ENCODE measurements at regions not wholly inside any gene's neighbourhood (a gene's known extent, or its start where the extent isn't known, plus 50 kb on each side); places are given as distances from the start of the nearest gene placed in this dataset.

DNA sequence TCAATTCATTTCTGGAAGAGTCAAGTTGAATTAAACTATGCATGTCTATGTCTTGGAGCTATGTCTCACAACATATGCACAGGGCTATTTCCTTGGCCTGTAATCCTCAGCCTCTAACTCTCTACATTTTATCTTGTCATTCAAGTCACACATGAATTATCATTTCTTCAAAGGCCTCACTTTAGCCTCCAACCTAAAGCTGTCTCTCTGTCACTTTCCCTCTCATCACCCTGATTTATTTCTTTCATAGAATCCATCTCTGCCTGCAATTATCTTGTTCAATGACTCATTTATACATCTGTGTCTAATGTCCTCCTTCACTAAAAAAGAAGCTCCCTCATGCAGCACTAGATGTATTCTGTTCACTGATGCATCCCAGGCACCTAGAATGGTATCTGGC, 614.2 kb upstream of the REG3G start:
- no peak overlapping the region for H3K27ac Mint-ChIP-seq
- H3K36me3 Mint-ChIP-seq (ENCODE audit: low read depth), result no peaks in the 10 kb centered on the region
- no peaks in the 10 kb centered on the region for H3K27me3 Mint-ChIP-seq (ENCODE audit: low read depth)
- H3K9me3 Mint-ChIP-seq, result no peaks in the 10 kb centered on the region
- no peak overlapping the region for H3K4me3 Mint-ChIP-seq
- TF ChIP-seq CTCF (IDR thresholded peaks at IDR 0.05; ENCODE audit: unreplicated experiment in 3 of 3), result no peak
- no peaks in the 10 kb centered on the region for H3K4me1 Mint-ChIP-seq

- Mint-ChIP-seq H3K4me3 (no peak overlapping the region), H3K4me1 (peaks cover 18% of the 10 kb centered on the region), H3K9me3 (no peaks in the 10 kb centered on the region), H3K27ac (peak overlapping the region; percentile 21 to 91 (median 61)), H3K36me3 (ENCODE audit: low read depth) (no peaks in the 10 kb centered on the region), H3K27me3 (ENCODE audit: low read depth) (no peaks in the 10 kb centered on the region)
- TF ChIP-seq CTCF (IDR thresholded peaks at IDR 0.05; ENCODE audit: unreplicated experiment in 3 of 3), result no peak
These were observed 608.7 kb upstream of the REG3G start for GRCh38 chr2:78416625-78417300.

GRCh38 chr2:78417355-78417754, 608.1 kb upstream of the REG3G start:
- Mint-ChIP-seq H3K27me3 (ENCODE audit: low read depth) (no peaks in the 10 kb centered on the region), H3K9me3 (no peaks in the 10 kb centered on the region), H3K36me3 (ENCODE audit: low read depth) (no peaks in the 10 kb centered on the region), H3K4me1 (peaks cover 18% of the 10 kb centered on the region), H3K27ac (peak overlapping the region; percentile 21 to 91 (median 61)), H3K4me3 (no peak overlapping the region)
- TF ChIP-seq CTCF (IDR thresholded peaks at IDR 0.05; ENCODE audit: unreplicated experiment in 3 of 3), result no peak

DNA sequence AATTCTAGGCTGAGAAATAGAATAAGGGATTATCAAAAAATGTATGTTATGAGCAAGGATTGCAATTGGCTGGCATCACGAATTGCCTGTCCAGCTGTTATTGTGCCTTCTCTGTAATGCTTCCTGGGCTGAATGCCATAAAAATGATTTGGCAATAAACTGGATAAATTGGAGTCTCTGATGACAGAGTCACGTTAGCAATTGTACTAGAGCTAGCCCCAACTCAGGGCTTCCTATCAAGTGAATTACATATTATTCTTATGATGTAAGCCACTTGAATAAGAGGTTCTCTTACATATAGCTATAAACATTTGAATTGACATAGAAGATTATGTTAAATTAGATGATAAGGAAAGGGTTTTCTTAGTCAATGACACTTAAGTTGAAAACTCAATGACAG, 607.5 kb upstream of the REG3G start:
- H3K9me3 Mint-ChIP-seq, result no peaks in the 10 kb centered on the region
- no peaks in the 10 kb centered on the region for H3K27me3 Mint-ChIP-seq (ENCODE audit: low read depth)
- H3K4me3 Mint-ChIP-seq, result no peak overlapping the region
- peaks cover 18% of the 10 kb centered on the region for H3K4me1 Mint-ChIP-seq
- no peak for TF ChIP-seq CTCF (IDR thresholded peaks at IDR 0.05; ENCODE audit: unreplicated experiment in 3 of 3)
- no peaks in the 10 kb centered on the region for H3K36me3 Mint-ChIP-seq (ENCODE audit: low read depth)
- peak overlapping the region in 2 of 3 experiments; percentile 2 to 12 for H3K27ac Mint-ChIP-seq

- Mint-ChIP-seq H3K27ac (no peak overlapping the region), H3K36me3 (ENCODE audit: low read depth) (no peaks in the 10 kb centered on the region), H3K4me3 (no peak overlapping the region), H3K27me3 (ENCODE audit: low read depth) (no peaks in the 10 kb centered on the region), H3K4me1 (peaks cover 18% of the 10 kb centered on the region), H3K9me3 (no peaks in the 10 kb centered on the region)
- TF ChIP-seq CTCF (IDR thresholded peaks at IDR 0.05; ENCODE audit: unreplicated experiment in 3 of 3), result no peak
These were observed 605.4 kb upstream of the REG3G start for GRCh38 chr2:78420132-78420531.

DNA sequence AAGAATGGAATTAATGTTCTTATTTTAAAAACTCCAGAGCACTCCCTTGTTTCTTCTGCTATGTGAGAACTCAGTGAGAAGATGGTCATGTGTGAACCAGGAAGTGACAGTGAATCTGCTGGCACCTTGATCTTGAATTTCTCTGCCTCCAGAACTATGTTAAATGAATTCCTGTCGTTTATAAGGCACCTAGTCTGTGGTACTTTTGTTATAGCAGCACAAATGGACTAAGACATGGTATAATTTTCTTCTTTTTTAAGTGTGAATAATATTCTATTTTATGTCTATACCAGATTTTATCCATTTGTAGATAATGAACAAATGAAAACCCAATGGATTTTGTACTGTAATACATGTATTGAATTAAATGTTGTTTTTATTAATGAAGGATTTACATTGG, 601.9 kb upstream of the REG3G start:
- Mint-ChIP-seq H3K4me1 (no peaks in the 10 kb centered on the region), H3K9me3 (no peaks in the 10 kb centered on the region), H3K27ac (no peak overlapping the region), H3K27me3 (ENCODE audit: low read depth) (no peaks in the 10 kb centered on the region), H3K36me3 (ENCODE audit: low read depth) (no peaks in the 10 kb centered on the region), H3K4me3 (no peak overlapping the region)
- TF ChIP-seq CTCF (IDR thresholded peaks at IDR 0.05; ENCODE audit: unreplicated experiment in 3 of 3), result no peak

All from nephron (organoid).